B cell (primary cell): ENCODE measurements at regions not wholly inside any gene's neighbourhood (a gene's known extent, or its start where the extent isn't known, plus 50 kb on each side); places are given as distances from the start of the nearest gene placed in this dataset.

Experiments
- ATAC-seq: fragments of 200-7000 bp; cut with Tn5 transposase; one replicate; pipeline ENCODE4 v1.10.0; 2021; ENCODE audit warnings: low read depth, mild to moderate bottlenecking, moderate number of reproducible peaks, moderate library complexity
- CTCF ChIA-PET: fragments of 350-600 bp; sonication (Branson Sonifier 250); formaldehyde crosslinking; loops from one replicate; lab custom pipeline; 2021; ENCODE audit warnings: antibody characterized with exemption, inconsistent platforms; lab: Charles Lee
- POLR2A ChIA-PET: fragments of 350-600 bp; sonication (Branson Sonifier 250); formaldehyde crosslinking; loops from one replicate; lab custom pipeline; 2021; ENCODE audit warnings: antibody characterized with exemption; lab: Charles Lee
- DNase-seq: peaks from one replicate; pipeline ENCODE4 v3.0.0; 2013
- H2AFZ ChIP-seq: 2 replicates; pipeline ENCODE4 v1.6.1; 2012; ENCODE audit warnings: mild to moderate bottlenecking, low read depth, low read length; ENCODE audit not compliant: insufficient read depth, poor library complexity, severe bottlenecking
- H3K27ac ChIP-seq, 2 donors: 1 replicate in 1 of 2; 2 replicates in 1 of 2; pipeline ENCODE4 v1.5.1; 2012 to 2013; ENCODE audit warnings: low read length in 2 of 2, mild to moderate bottlenecking in 2 of 2, moderate library complexity in 1 of 2
- H3K27me3 ChIP-seq, 4 experiments: fragments of 200-600 bp in 1 of 4; sonication (generic) in 1 of 4; replicated peaks in 1 of 4; 1 replicate in 2 of 4; 2 replicates in 2 of 4; pipeline versions ENCODE4 v1.6.1 to v1.7.0; 2013 to 2016; ENCODE audit warnings: low read length in 3 of 4, mild to moderate bottlenecking in 2 of 4, mixed read lengths in 1 of 4, moderate library complexity in 1 of 4; ENCODE audit not compliant: insufficient read depth in 4 of 4, control insufficient read depth in 3 of 4; ENCODE audit errors: control extremely low read depth in 1 of 4
- H3K36me3 ChIP-seq, 2 experiments: replicated peaks in 1 of 2; 1 replicate in 1 of 2; 2 replicates in 1 of 2; pipeline versions ENCODE4 v1.6.1 to v1.7.1; 2013; ENCODE audit warnings: low read length in 1 of 2; ENCODE audit not compliant: insufficient read depth in 2 of 2, control insufficient read depth in 1 of 2; ENCODE audit errors: control extremely low read depth in 1 of 2, extremely low read depth in 1 of 2
- H3K4me1 ChIP-seq, 2 donors: fragments of 200-600 bp in 1 of 2; sonication (generic) in 1 of 2; 1 replicate in 1 of 2; 2 replicates in 1 of 2; pipeline versions ENCODE4 v1.5.1 to v1.6.1; 2013 to 2017; ENCODE audit warnings: low read length in 2 of 2; ENCODE audit not compliant: control insufficient read depth in 2 of 2, insufficient read depth in 2 of 2
- H3K4me2 ChIP-seq: replicated peaks from 2 replicates; pipeline ENCODE3; 2012; ENCODE audit warnings: mild to moderate bottlenecking, low read depth, low read length; ENCODE audit not compliant: poor library complexity, severe bottlenecking
- H3K4me3 ChIP-seq, 5 experiments: fragments of 200-600 bp in 1 of 5; sonication (generic) in 1 of 5; 1 replicate in 3 of 5; 2 replicates in 2 of 5; pipeline versions ENCODE4 v1.5.1 to v1.7.0; 2011 to 2016; ENCODE audit warnings: low read length in 4 of 5, mild to moderate bottlenecking in 4 of 5, low read depth in 2 of 5, control low read depth in 1 of 5, moderate library complexity in 1 of 5; ENCODE audit not compliant: insufficient read depth in 1 of 5; ENCODE audit errors: control extremely low read depth in 1 of 5, extremely low read depth in 1 of 5
- H3K79me2 ChIP-seq: fragments of 200-600 bp; sonication (generic); one replicate; pipeline ENCODE4 v1.6.0; 2016; ENCODE audit warnings: low read length; ENCODE audit not compliant: control insufficient read depth, insufficient read depth
- H3K9ac ChIP-seq: fragments of 200-600 bp; sonication (generic); 2 replicates; pipeline ENCODE4 v1.6.1; 2017; ENCODE audit warnings: mild to moderate bottlenecking, low read length, moderate library complexity
- H3K9me3 ChIP-seq, 3 donors: one replicate each; pipeline versions ENCODE4 v1.6.1 to v1.7.1; 2013; ENCODE audit warnings: low read length in 2 of 3; ENCODE audit not compliant: control insufficient read depth in 2 of 3, insufficient read depth in 1 of 3; ENCODE audit errors: control extremely low read depth in 1 of 3
- H4K20me1 ChIP-seq: 2 replicates; pipeline ENCODE4 v1.6.0; 2012; ENCODE audit warnings: mild to moderate bottlenecking, low read length; ENCODE audit not compliant: insufficient read depth, control insufficient read depth, poor library complexity, severe bottlenecking
- H3K27ac Mint-ChIP-seq: one replicate; pipeline ENCODE4 v1.8.0; 2021; ENCODE audit warnings: mixed read lengths
- H3K27me3 Mint-ChIP-seq: one replicate; pipeline ENCODE4 v1.8.0; 2021; ENCODE audit warnings: mixed read lengths
- H3K4me1 Mint-ChIP-seq: one replicate; pipeline ENCODE4 v1.8.0; 2021; ENCODE audit warnings: mixed read lengths
- H3K4me3 Mint-ChIP-seq: one replicate; pipeline ENCODE4 v1.8.0; 2021; ENCODE audit warnings: mixed read lengths
- H3K9me3 Mint-ChIP-seq: one replicate; pipeline ENCODE4 v1.8.0; 2022; ENCODE audit warnings: mixed read lengths; ENCODE audit not compliant: insufficient read depth
- CTCF ChIP-seq: fragments of 200-600 bp; IDR thresholded peaks from one replicate; pipeline ENCODE4 v1.8.0; 2022; ENCODE audit warnings: antibody characterized with exemption, mild to moderate bottlenecking
- EZH2 ChIP-seq: IDR thresholded peaks from 2 replicates; pipeline ENCODE4 v1.6.1; 2012; ENCODE audit warnings: borderline replicate concordance, low read depth, mild to moderate bottlenecking, moderate library complexity, low read length; ENCODE audit not compliant: insufficient read depth, poor library complexity, severe bottlenecking
- WGBS: methylation state at CpG from one replicate; pipeline ENCODE4 v1.1.5; 2013; ENCODE audit warnings: missing lambda C conversion rate; ENCODE audit not compliant: insufficient coverage; 5-methylcytosine and 5-hydroxymethylcytosine counted together
- intact Hi-C: fragments of 100-400 bp; cut with micrococcal nuclease; formaldehyde crosslinking; loops from one replicate; pipeline ENCODE4 v1.10.0; 2022

DNA sequence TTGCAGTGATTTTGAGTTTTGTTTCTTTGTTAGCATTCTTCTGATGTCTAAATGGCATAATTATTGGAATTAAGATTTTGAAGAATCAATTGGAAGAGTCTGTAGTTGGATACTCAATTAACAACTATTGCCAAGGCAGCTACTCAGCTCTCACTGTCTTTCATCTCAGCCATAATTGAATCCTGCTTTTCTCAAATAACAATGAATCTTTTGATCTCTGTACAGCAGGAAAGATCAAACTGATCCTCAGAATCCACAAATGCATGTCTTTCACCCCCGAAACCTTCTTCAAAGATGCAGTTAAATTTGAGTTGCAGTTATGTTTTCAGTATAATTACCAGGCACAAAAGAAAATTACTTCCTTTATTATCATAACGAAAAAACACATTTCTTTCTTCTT, 86.2 kb downstream of the MAD2L1 start:
- WGBS: no CpG with 5 or more reads among the region's 2 CpGs
- Histone ChIP-seq H4K20me1 (no peaks in the 10 kb centered on the region), H3K27me3 (no peaks in the 10 kb centered on the region), H3K27ac (no peak overlapping the region), H3K4me2 (no peak overlapping the region), H3K4me3 (no peak overlapping the region), H3K79me2 (no peaks in the 10 kb centered on the region), H3K36me3 (no peaks in the 10 kb centered on the region), H3K9ac (no peak overlapping the region), H3K9me3 (no peaks in the 10 kb centered on the region), H3K4me1 (no peaks in the 10 kb centered on the region), H2AFZ (no peak overlapping the region)
- Mint-ChIP-seq H3K9me3 (no peaks in the 10 kb centered on the region), H3K27ac (no peak overlapping the region), H3K27me3 (no peaks in the 10 kb centered on the region), H3K4me3 (no peak overlapping the region), H3K4me1 (no peaks in the 10 kb centered on the region)
- DNase-seq (no peak), ATAC-seq (no peak)
- POLR2A ChIA-PET: no interaction called here
- intact Hi-C loops: no loop called here
- TF ChIP-seq EZH2: no peak
- no peak for TF ChIP-seq CTCF
- CTCF ChIA-PET: no interaction called here

- Histone ChIP-seq H3K4me1 (no peaks in the 10 kb centered on the region), H3K79me2 (no peaks in the 10 kb centered on the region)
- no peak for ATAC-seq
Measured at GRCh38 chr4:119977076-119977940, 89.3 kb downstream of the MAD2L1 start.

More at GRCh38 chr4:119977076-119977940, 89.3 kb downstream of the MAD2L1 start:
- no peak overlapping the region for H3K27ac Mint-ChIP-seq
- CTCF ChIA-PET: no interaction called here
- H3K4me1 Mint-ChIP-seq: no peaks in the 10 kb centered on the region
- H3K4me2 ChIP-seq: no peak overlapping the region
- no peaks in the 10 kb centered on the region for H3K9me3 Mint-ChIP-seq
- intact Hi-C loops: no loop called here
- H3K4me3 ChIP-seq: no peak overlapping the region
- POLR2A ChIA-PET: no interaction called here
- H3K36me3 ChIP-seq: no peaks in the 10 kb centered on the region
- DNase-seq: no peak
- 49% methylated on average over 3 of the region's 9 CpGs for WGBS
- H3K27me3 ChIP-seq: no peaks in the 10 kb centered on the region
- H3K4me3 Mint-ChIP-seq: no peak overlapping the region
- H4K20me1 ChIP-seq: no peaks in the 10 kb centered on the region
- TF ChIP-seq EZH2: no peak
- no peak for TF ChIP-seq CTCF
- H2AFZ ChIP-seq: no peak overlapping the region
- H3K9ac ChIP-seq: no peak overlapping the region
- H3K27ac ChIP-seq: no peak overlapping the region
- H3K27me3 Mint-ChIP-seq: no peaks in the 10 kb centered on the region
- H3K9me3 ChIP-seq: no peaks in the 10 kb centered on the region
